Ishikawa (cell line): ENCODE measurements at regions not wholly inside any gene's neighbourhood (a gene's known extent, or its start where the extent isn't known, plus 50 kb on each side); places are given as distances from the start of the nearest gene placed in this dataset.

Experiments
- CEBPB ChIP-seq: IDR thresholded peaks from 2 replicates; pipeline ENCODE4 v1.6.1; 2012
- CREB1 ChIP-seq: IDR thresholded peaks from 2 replicates; pipeline ENCODE4 v1.6.1; 2012; ENCODE audit warnings: low read depth
- EGR1 ChIP-seq: IDR thresholded peaks from 2 replicates; pipeline ENCODE4 v1.6.1; 2012
- EP300 ChIP-seq: IDR thresholded peaks from 2 replicates; pipeline ENCODE4 v1.6.1; 2012; ENCODE audit warnings: borderline replicate concordance
- FOXM1 ChIP-seq: IDR thresholded peaks from 2 replicates; pipeline ENCODE4 v1.6.1; 2012; ENCODE audit warnings: low read depth, borderline replicate concordance
- MAX ChIP-seq: IDR thresholded peaks from 2 replicates; pipeline ENCODE4 v1.6.1; 2012
- NFIC ChIP-seq: IDR thresholded peaks from 2 replicates; pipeline ENCODE4 v1.6.1; 2012
- RAD21 ChIP-seq: IDR thresholded peaks from 2 replicates; pipeline ENCODE4 v1.6.1; 2012; ENCODE audit warnings: low read depth
- REST ChIP-seq: IDR thresholded peaks from 2 replicates; pipeline ENCODE4 v1.6.1; 2012; ENCODE audit warnings: low read depth, mild to moderate bottlenecking
- TAF1 ChIP-seq: IDR thresholded peaks from 2 replicates; pipeline ENCODE4 v1.6.1; 2012; ENCODE audit warnings: low read depth, mild to moderate bottlenecking
- TCF12 ChIP-seq: IDR thresholded peaks from 2 replicates; pipeline ENCODE4 v1.6.1; 2012; ENCODE audit warnings: low read depth
- TEAD4 ChIP-seq: IDR thresholded peaks from 2 replicates; pipeline ENCODE4 v1.6.1; 2012
- USF1 ChIP-seq: IDR thresholded peaks from 2 replicates; pipeline ENCODE4 v1.6.1; 2012
- YY1 ChIP-seq: IDR thresholded peaks from 2 replicates; pipeline ENCODE4 v1.6.1; 2012; ENCODE audit warnings: low read depth
- ZBTB7A ChIP-seq: IDR thresholded peaks from 2 replicates; pipeline ENCODE4 v1.6.1; 2012; ENCODE audit warnings: low read depth

DNA sequence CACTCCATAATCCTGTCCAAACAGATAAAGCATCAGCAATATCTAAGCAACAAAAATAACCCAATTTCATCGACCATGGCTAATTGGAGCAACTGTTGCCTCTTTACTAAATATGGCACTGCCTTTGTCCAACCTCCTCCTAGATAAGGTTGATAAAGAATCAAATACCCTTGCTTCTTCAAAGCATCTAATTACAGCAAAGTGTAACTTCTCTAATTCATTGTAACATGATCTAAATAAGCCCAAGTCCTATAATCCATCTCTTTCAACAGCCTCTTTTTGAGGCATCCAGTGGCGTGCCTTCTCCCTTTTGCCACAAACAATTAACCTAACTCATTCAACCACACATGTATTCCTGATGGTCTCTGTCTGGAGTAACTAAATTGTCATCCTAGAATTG, 81.7 kb upstream of the KLHL1 start:
- no peak for TF ChIP-seq ZBTB7A
- TF ChIP-seq REST = no peak
- TF ChIP-seq FOXM1 = no peak
- no peak for TF ChIP-seq USF1
- no peak for TF ChIP-seq NFIC
- no peak for TF ChIP-seq RAD21
- TF ChIP-seq YY1 = no peak
- no peak for TF ChIP-seq CEBPB
- TF ChIP-seq TEAD4 = no peak
- no peak for TF ChIP-seq TAF1

DNA sequence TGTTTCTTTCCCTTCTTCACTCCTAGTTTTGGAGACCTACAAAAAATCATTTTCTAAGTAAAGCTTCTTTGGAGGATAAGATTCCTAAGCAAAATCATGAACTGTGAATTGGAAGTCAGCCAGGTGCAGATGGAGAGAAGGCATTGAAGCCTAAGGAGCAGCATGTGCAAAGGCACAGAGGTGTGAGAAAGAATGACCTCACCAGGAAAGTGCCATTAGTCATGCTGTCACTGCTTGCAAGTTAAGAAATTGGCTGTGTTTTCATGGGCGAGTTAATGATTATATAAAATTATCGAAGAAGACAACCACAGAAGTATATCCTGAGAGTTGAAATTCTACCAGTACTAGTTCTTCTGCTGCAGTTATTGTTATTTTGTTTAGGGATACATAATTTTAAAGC, 80.3 kb upstream of the KLHL1 start:
- TF ChIP-seq EP300 = no peak
- peak; percentile 82 for TF ChIP-seq MAX
- TF ChIP-seq NFIC = peak; percentile 44
- TF ChIP-seq TEAD4 = no peak
- no peak for TF ChIP-seq ZBTB7A
- no peak for TF ChIP-seq USF1
- TF ChIP-seq EGR1 = no peak

GRCh38 chr13:70183041-70183440, 74.8 kb upstream of the KLHL1 start:
- TF ChIP-seq TAF1 (no peak), YY1 (no peak), REST (no peak), EGR1 (no peak), MAX (no peak), FOXM1 (no peak), EP300 (no peak), ZBTB7A (no peak), CEBPB (no peak), RAD21 (no peak), NFIC (no peak), CREB1 (no peak), USF1 (no peak), TCF12 (no peak)
